Panc1 (cell line): ENCODE measurements at regions not wholly inside any gene's neighbourhood (a gene's known extent, or its start where the extent isn't known, plus 50 kb on each side); places are given as distances from the start of the nearest gene placed in this dataset.

Experiments used
- ATAC-seq: fragments of 200-7000 bp; cut with Tn5 transposase; 2 replicates; pipeline ENCODE4 v1.9.1; 2020; ENCODE audit warnings: mild to moderate bottlenecking, moderate library complexity
- BruUV-seq: library from RNA; stranded (reverse); fragments of 400-500 nt; replicated peaks from 2 replicates; lab custom pipeline; 2021; lab: Mats Ljungman, UMichigan
- CTCF ChIA-PET: fragments of 300-600 bp; sonication (Branson Sonifier 250); formaldehyde crosslinking; loops from one replicate; lab custom pipeline; 2022; ENCODE audit warnings: antibody characterized with exemption; lab: Charles Lee
- POLR2A ChIA-PET: fragments of 300-600 bp; sonication (Branson Sonifier 250); formaldehyde crosslinking; loops from one replicate; lab custom pipeline; 2022; ENCODE audit warnings: antibody characterized with exemption; lab: Charles Lee
- DNase-seq: peaks from one replicate; pipeline ENCODE4 v3.0.0-alpha.2; 2010; ENCODE audit warnings: low read depth, low spot score
- H3K27ac ChIP-seq: 2 replicates; pipeline ENCODE4 v1.5.1; 2011; ENCODE audit warnings: mild to moderate bottlenecking, low read length, inconsistent platforms
- H3K27me3 ChIP-seq: fragments of 200-500 bp; sonication (Bioruptor generic); 2 replicates; pipeline ENCODE4 v1.6.0; 2014; ENCODE audit warnings: low read length, inconsistent platforms; ENCODE audit not compliant: control insufficient read depth, insufficient read depth
- H3K36me3 ChIP-seq: fragments of 200-500 bp; sonication (Bioruptor generic); 2 replicates; pipeline ENCODE4 v1.5.1; 2014; ENCODE audit warnings: inconsistent platforms, mild to moderate bottlenecking, low read length, moderate library complexity; ENCODE audit not compliant: control insufficient read depth, insufficient read depth
- H3K4me1 ChIP-seq: 2 replicates; pipeline ENCODE4 v1.5.1; 2011; ENCODE audit warnings: inconsistent platforms, mild to moderate bottlenecking, low read length, moderate library complexity; ENCODE audit not compliant: control insufficient read depth, insufficient read depth
- H3K4me3 ChIP-seq, 2 experiments: 2 replicates each; pipeline ENCODE4 v1.5.1; 2011 to 2012; ENCODE audit warnings: low read depth in 2 of 2, low read length in 2 of 2, mild to moderate bottlenecking in 2 of 2, inconsistent platforms in 1 of 2, moderate library complexity in 1 of 2
- H3K9me3 ChIP-seq: fragments of 200-500 bp; sonication (Bioruptor generic); 2 replicates; pipeline ENCODE4 v1.5.1; 2014; ENCODE audit warnings: low read depth, mild to moderate bottlenecking, inconsistent platforms, low read length, moderate library complexity; ENCODE audit not compliant: control insufficient read depth, insufficient read depth
- CTCF ChIP-seq: fragments of 450-650 bp; IDR thresholded peaks from 2 replicates; pipeline ENCODE4 v1.5.1; 2017; ENCODE audit warnings: mild to moderate bottlenecking
- POLR2AphosphoS5 ChIP-seq: IDR thresholded peaks from 2 replicates; pipeline ENCODE4 v1.6.1; 2012; ENCODE audit warnings: mild to moderate bottlenecking, low read depth, low read length, moderate library complexity
- REST ChIP-seq, 2 experiments: IDR thresholded peaks; 2 replicates each; pipeline ENCODE4 v1.6.1; 2011 to 2012; ENCODE audit warnings: low read depth in 2 of 2, control low read depth in 1 of 2, low read length in 1 of 2, mild to moderate bottlenecking in 1 of 2, moderate library complexity in 1 of 2; ENCODE audit not compliant: insufficient read depth in 1 of 2
- SIN3A ChIP-seq: IDR thresholded peaks from 2 replicates; pipeline ENCODE4 v1.6.1; 2012; ENCODE audit warnings: low read depth, mild to moderate bottlenecking, low read length, moderate library complexity, borderline replicate concordance; ENCODE audit not compliant: insufficient read depth
- TCF7L2 ChIP-seq: IDR thresholded peaks from 2 replicates; pipeline ENCODE4 v1.6.1; 2011; ENCODE audit warnings: mild to moderate bottlenecking, low read depth, low read length, inconsistent platforms
- in situ Hi-C: cut with HindIII; loops from 2 replicates; pipeline ENCODE4 v1.10.0; 2016; ENCODE audit warnings: low sequenced_read_pairs, low pct_unique_long_range_greater_than_20kb
- intact Hi-C: fragments of 100-400 bp; cut with micrococcal nuclease; formaldehyde crosslinking; loops from one replicate; pipeline ENCODE4 v1.10.0; 2022; ENCODE audit not compliant: unreplicated experiment

- intact Hi-C loops = no loop called here
- BruUV-seq = no TSS peak
- H3K27ac ChIP-seq = no peak overlapping the region
- DNase-seq = no peak
- no peaks in the 10 kb centered on the region for H3K4me1 ChIP-seq
- in situ Hi-C loops = no loop called here
- no peaks in the 10 kb centered on the region for H3K27me3 ChIP-seq
- H3K9me3 ChIP-seq = no peaks in the 10 kb centered on the region
- ChIA-PET CTCF (no interaction called here), POLR2A (no interaction called here)
- no peak for TF ChIP-seq REST (IDR thresholded peaks at IDR 0.05; ENCODE audit: insufficient read depth in 1 of 2, low read depth in 2 of 2, low read length in 1 of 2)
- no peak overlapping the region for H3K4me3 ChIP-seq
- ATAC-seq = no peak
- no peaks in the 10 kb centered on the region for H3K36me3 ChIP-seq
These were observed 91.8 kb upstream of the MAN2A1 start for GRCh38 chr5:109597893-109598292.

GRCh38 chr5:109594217-109594616 lies 95.5 kb upstream of the MAN2A1 start:
- H3K27me3 ChIP-seq = no peaks in the 10 kb centered on the region
- in situ Hi-C loops (no loop called here), intact Hi-C loops (no loop called here)
- no peak for TF ChIP-seq SIN3A
- no peaks in the 10 kb centered on the region for H3K36me3 ChIP-seq
- DNase-seq (no peak), ATAC-seq (no peak)
- no peaks in the 10 kb centered on the region for H3K9me3 ChIP-seq
- H3K4me1 ChIP-seq = no peaks in the 10 kb centered on the region
- POLR2A ChIA-PET = no interaction called here
- H3K4me3 ChIP-seq = no peak overlapping the region
- H3K27ac ChIP-seq = no peak overlapping the region
- no TSS peak for BruUV-seq
- CTCF ChIA-PET = no interaction called here

GRCh38 chr5:109590799-109591198 lies 98.9 kb upstream of the MAN2A1 start:
- no peak overlapping the region for H3K27ac ChIP-seq
- no TSS peak for BruUV-seq
- H3K9me3 ChIP-seq = no peaks in the 10 kb centered on the region
- ChIA-PET POLR2A (no interaction called here), CTCF (no interaction called here)
- no peaks in the 10 kb centered on the region for H3K4me1 ChIP-seq
- no peak for DNase-seq
- in situ Hi-C loops (no loop called here), intact Hi-C loops (no loop called here)
- H3K27me3 ChIP-seq = no peaks in the 10 kb centered on the region
- TF ChIP-seq SIN3A = no peak
- TF ChIP-seq TCF7L2 = no peak
- TF ChIP-seq REST (IDR thresholded peaks at IDR 0.05; ENCODE audit: insufficient read depth in 1 of 2, low read depth in 2 of 2, low read length in 1 of 2) = no peak
- no peak for TF ChIP-seq POLR2AphosphoS5
- no peak for TF ChIP-seq CTCF
- no peaks in the 10 kb centered on the region for H3K36me3 ChIP-seq
- H3K4me3 ChIP-seq = no peak overlapping the region
- ATAC-seq = no peak
